Endothelial cell of umbilical vein (primary cell): ENCODE measurements at regions not wholly inside any gene's neighbourhood (a gene's known extent, or its start where the extent isn't known, plus 50 kb on each side); places are given as distances from the start of the nearest gene placed in this dataset.

Experiments used
- BruUV-seq: library from RNA; stranded (reverse); fragments of 400-500 nt; replicated peaks from 2 replicates; lab custom pipeline; 2021; lab: Mats Ljungman, UMichigan
- CTCF ChIA-PET: fragments of 300-600, 350-600 bp; sonication (Branson Sonifier 250); formaldehyde crosslinking; loops from one replicate; lab custom pipeline; 2021; ENCODE audit warnings: antibody characterized with exemption, inconsistent platforms; lab: Charles Lee
- POLR2A ChIA-PET: fragments of 300-600, 350-600 bp; sonication (Branson Sonifier 250); formaldehyde crosslinking; loops from one replicate; lab custom pipeline; 2021; ENCODE audit warnings: antibody characterized with exemption, inconsistent platforms; lab: Charles Lee
- DNase-seq: peaks from one replicate; pipeline ENCODE4 v3.0.0-alpha.2; 2011; ENCODE audit warnings: low read depth, low spot score
- FAIRE-seq: peaks from 2 replicates; lab custom pipeline; 2011; peaks lifted over from hg19 to GRCh38; lab: Jason Lieb, UNC
- H2AFZ ChIP-seq: 2 replicates; pipeline ENCODE4 v1.6.0; 2012; ENCODE audit warnings: low read depth, low read length, control low read depth, inconsistent platforms
- H3K27ac ChIP-seq: 2 replicates; pipeline ENCODE4 v1.5.1; 2011; ENCODE audit warnings: low read depth, mild to moderate bottlenecking, control low read depth, low read length, moderate library complexity; ENCODE audit not compliant: insufficient read depth
- H3K27me3 ChIP-seq, 2 experiments: 2 replicates each; pipeline versions ENCODE4 v1.6.0 to v1.6.1; 2011; ENCODE audit warnings: low read length in 2 of 2, mixed read lengths in 1 of 2; ENCODE audit not compliant: control insufficient read depth in 2 of 2, insufficient read depth in 2 of 2
- H3K36me3 ChIP-seq, 2 experiments: 2 replicates in 1 of 2; 3 replicates in 1 of 2; pipeline ENCODE4 v1.5.1; 2011; ENCODE audit warnings: low read length in 2 of 2, mild to moderate bottlenecking in 1 of 2, moderate library complexity in 1 of 2; ENCODE audit not compliant: control insufficient read depth in 2 of 2, insufficient read depth in 2 of 2; ENCODE audit errors: extremely low read depth in 1 of 2
- H3K4me1 ChIP-seq: 3 replicates; pipeline ENCODE4 v1.5.1; 2011; ENCODE audit warnings: mild to moderate bottlenecking, low read length; ENCODE audit not compliant: control insufficient read depth, insufficient read depth; ENCODE audit errors: extremely low read depth
- H3K4me2 ChIP-seq: 2 replicates; pipeline ENCODE4 v1.6.1; 2011; ENCODE audit warnings: low read length, control low read depth, mixed read lengths; ENCODE audit not compliant: insufficient read depth
- H3K4me3 ChIP-seq, 3 experiments: fragments of 200-600 bp in 1 of 3; sonication (generic), shearing (Covaris generic) in 1 of 3; replicated peaks in 1 of 3; 2 replicates each; pipeline ENCODE4 v1.5.1; 2011 to 2016; ENCODE audit warnings: control low read depth in 3 of 3, low read length in 3 of 3, mild to moderate bottlenecking in 2 of 3, inconsistent platforms in 1 of 3, low read depth in 1 of 3, moderate library complexity in 1 of 3; ENCODE audit not compliant: insufficient read depth in 1 of 3
- H3K79me2 ChIP-seq: 2 replicates; pipeline ENCODE4 v1.6.0; 2012; ENCODE audit warnings: low read length, inconsistent platforms; ENCODE audit not compliant: control insufficient read depth, insufficient read depth
- H3K9ac ChIP-seq: replicated peaks from 2 replicates; pipeline ENCODE3; 2011; ENCODE audit warnings: low read length, control low read depth; ENCODE audit not compliant: insufficient read depth; ENCODE audit errors: extremely low read depth
- H3K9me1 ChIP-seq: replicated peaks from 3 replicates; pipeline ENCODE4 v1.6.0; 2011; ENCODE audit warnings: mild to moderate bottlenecking, low read length; ENCODE audit not compliant: control insufficient read depth, insufficient read depth; ENCODE audit errors: extremely low read depth
- H3K9me3 ChIP-seq: replicated peaks from 2 replicates; pipeline ENCODE4 v1.5.1; 2012; ENCODE audit warnings: low read length, inconsistent platforms; ENCODE audit not compliant: control insufficient read depth, insufficient read depth
- H4K20me1 ChIP-seq: replicated peaks from 2 replicates; pipeline ENCODE3; 2011; ENCODE audit warnings: mild to moderate bottlenecking, low read length; ENCODE audit not compliant: control insufficient read depth, insufficient read depth; ENCODE audit errors: extremely low read depth
- EZH2 ChIP-seq: IDR thresholded peaks from 2 replicates; pipeline ENCODE4 v1.6.1; 2012; ENCODE audit warnings: borderline replicate concordance, low read depth, mild to moderate bottlenecking, moderate library complexity, low read length, inconsistent platforms; ENCODE audit not compliant: severe bottlenecking
- FOS ChIP-seq: IDR thresholded peaks from 2 replicates; pipeline ENCODE4 v1.6.1; 2011; ENCODE audit warnings: mild to moderate bottlenecking, low read length, moderate library complexity, borderline replicate concordance; ENCODE audit not compliant: insufficient read depth
- GATA2 ChIP-seq: IDR thresholded peaks from 2 replicates; pipeline ENCODE4 v1.7.0; 2011; ENCODE audit warnings: low read depth, mild to moderate bottlenecking, moderate library complexity, mixed read lengths, low read length; ENCODE audit not compliant: insufficient read length, insufficient read depth
- JUN ChIP-seq: IDR thresholded peaks from 2 replicates; pipeline ENCODE4 v1.6.1; 2011; ENCODE audit warnings: borderline replicate concordance, low read depth; ENCODE audit not compliant: insufficient read length, insufficient read depth
- MAX ChIP-seq: IDR thresholded peaks from 2 replicates; pipeline ENCODE4 v1.6.1; 2011; ENCODE audit not compliant: insufficient read depth, insufficient read length
- MYC ChIP-seq: IDR thresholded peaks from one replicate; pipeline ENCODE4 v1.6.1; 2011; ENCODE audit warnings: mild to moderate bottlenecking, low read depth, low read length
- POLR2A ChIP-seq: IDR thresholded peaks from 2 replicates; pipeline ENCODE4 v1.6.1; 2012; ENCODE audit warnings: low read depth, mild to moderate bottlenecking, control low read depth, low read length
- POLR2AphosphoS5 ChIP-seq: IDR thresholded peaks from 2 replicates; pipeline ENCODE4 v1.6.1; 2012; ENCODE audit warnings: low read depth, mild to moderate bottlenecking, control low read depth, low read length, moderate library complexity; ENCODE audit not compliant: insufficient read depth
- dilution Hi-C: fragments of 300-500 bp; cut with MboI; formaldehyde crosslinking; loops from one replicate; pipeline ENCODE4 v1.15.0; 2019; ENCODE audit warnings: low sequenced_read_pairs; ENCODE audit not compliant: extremely low pct_ligation_motif_present
- intact Hi-C: fragments of 100-400 bp; cut with micrococcal nuclease; formaldehyde crosslinking; loops from one replicate; pipeline ENCODE4 v1.10.0; 2022
- TF ChIP-seq, protein P1 (sequence below), 2 donors: IDR thresholded peaks; 1 replicate in 1 of 2; 2 replicates in 1 of 2; pipeline ENCODE4 v1.5.1; 2011; ENCODE audit warnings: low read length in 2 of 2, mild to moderate bottlenecking in 2 of 2, moderate library complexity in 2 of 2, control low read depth in 1 of 2, inconsistent platforms in 1 of 2, low read depth in 1 of 2; ENCODE audit not compliant: insufficient read depth in 1 of 2; ENCODE audit errors: extremely low read depth in 1 of 2

DNA sequence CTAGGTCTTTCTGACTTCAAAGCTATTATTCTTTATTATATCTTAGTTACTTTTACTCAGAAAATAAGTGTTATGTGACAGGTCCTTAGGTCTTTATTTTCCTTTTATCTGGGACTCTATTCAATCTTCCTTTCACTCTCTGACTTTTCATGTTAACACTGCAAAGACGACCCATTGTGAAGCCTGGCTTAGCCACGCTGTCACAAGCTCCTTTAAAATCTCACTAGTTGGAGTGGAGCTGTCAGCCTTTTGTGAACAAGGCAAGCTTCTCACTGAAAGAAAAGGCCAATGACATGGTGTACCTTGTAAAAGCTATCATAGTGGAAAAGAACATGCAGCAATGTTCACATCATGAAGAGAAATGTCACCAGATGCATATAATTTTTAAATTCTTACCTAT is 1130.7 kb upstream of the FAM98A start:
- BruUV-seq: no TSS peak
- Histone ChIP-seq H4K20me1 (no peaks in the 10 kb centered on the region), H3K9me1 (no peaks in the 10 kb centered on the region), H3K27me3 (no peaks in the 10 kb centered on the region), H3K27ac (no peak overlapping the region), H3K4me1 (no peaks in the 10 kb centered on the region), H3K4me2 (no peak overlapping the region), H2AFZ (no peak overlapping the region), H3K36me3 (no peaks in the 10 kb centered on the region), H3K9me3 (peaks cover 2% of the 10 kb centered on the region), H3K9ac (no peak overlapping the region), H3K79me2 (no peaks in the 10 kb centered on the region), H3K4me3 (no peak overlapping the region)
- no peak for TF ChIP-seq MAX
- no peak for TF ChIP-seq JUN
- TF ChIP-seq, protein P1, sequence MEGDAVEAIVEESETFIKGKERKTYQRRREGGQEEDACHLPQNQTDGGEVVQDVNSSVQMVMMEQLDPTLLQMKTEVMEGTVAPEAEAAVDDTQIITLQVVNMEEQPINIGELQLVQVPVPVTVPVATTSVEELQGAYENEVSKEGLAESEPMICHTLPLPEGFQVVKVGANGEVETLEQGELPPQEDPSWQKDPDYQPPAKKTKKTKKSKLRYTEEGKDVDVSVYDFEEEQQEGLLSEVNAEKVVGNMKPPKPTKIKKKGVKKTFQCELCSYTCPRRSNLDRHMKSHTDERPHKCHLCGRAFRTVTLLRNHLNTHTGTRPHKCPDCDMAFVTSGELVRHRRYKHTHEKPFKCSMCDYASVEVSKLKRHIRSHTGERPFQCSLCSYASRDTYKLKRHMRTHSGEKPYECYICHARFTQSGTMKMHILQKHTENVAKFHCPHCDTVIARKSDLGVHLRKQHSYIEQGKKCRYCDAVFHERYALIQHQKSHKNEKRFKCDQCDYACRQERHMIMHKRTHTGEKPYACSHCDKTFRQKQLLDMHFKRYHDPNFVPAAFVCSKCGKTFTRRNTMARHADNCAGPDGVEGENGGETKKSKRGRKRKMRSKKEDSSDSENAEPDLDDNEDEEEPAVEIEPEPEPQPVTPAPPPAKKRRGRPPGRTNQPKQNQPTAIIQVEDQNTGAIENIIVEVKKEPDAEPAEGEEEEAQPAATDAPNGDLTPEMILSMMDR (IDR thresholded peaks at IDR 0.05; ENCODE audit: extremely low read depth in 1 of 2, insufficient read depth in 1 of 2, low read depth in 1 of 2, low read length in 2 of 2): no peak
- no peak for TF ChIP-seq POLR2A
- no peak for TF ChIP-seq MYC
- TF ChIP-seq EZH2: no peak
- no peak for TF ChIP-seq FOS
- no peak for TF ChIP-seq GATA2
- TF ChIP-seq POLR2AphosphoS5: no peak
- DNase-seq: no peak
- FAIRE-seq: no peak
- intact Hi-C loops: no loop called here
- ChIA-PET POLR2A (no interaction called here), CTCF (no interaction called here)
- dilution Hi-C loops: no loop called here
